GM12891 (cell line): ENCODE measurements at regions not wholly inside any gene's neighbourhood (a gene's known extent, or its start where the extent isn't known, plus 50 kb on each side); places are given as distances from the start of the nearest gene placed in this dataset.

Experiments used
- PAX5 ChIP-seq: IDR thresholded peaks from 2 replicates; pipeline ENCODE4 v1.6.1; 2011; ENCODE audit warnings: low read length, moderate library complexity, mild to moderate bottlenecking; ENCODE audit not compliant: insufficient read depth, severe bottlenecking
- POLR2A ChIP-seq: IDR thresholded peaks from 2 replicates; pipeline ENCODE4 v1.6.1; 2011; ENCODE audit warnings: low read depth, low read length, control low read depth
- POLR2AphosphoS5 ChIP-seq: IDR thresholded peaks from 2 replicates; pipeline ENCODE4 v1.6.1; 2011; ENCODE audit warnings: low read depth, low read length, control low read depth

DNA sequence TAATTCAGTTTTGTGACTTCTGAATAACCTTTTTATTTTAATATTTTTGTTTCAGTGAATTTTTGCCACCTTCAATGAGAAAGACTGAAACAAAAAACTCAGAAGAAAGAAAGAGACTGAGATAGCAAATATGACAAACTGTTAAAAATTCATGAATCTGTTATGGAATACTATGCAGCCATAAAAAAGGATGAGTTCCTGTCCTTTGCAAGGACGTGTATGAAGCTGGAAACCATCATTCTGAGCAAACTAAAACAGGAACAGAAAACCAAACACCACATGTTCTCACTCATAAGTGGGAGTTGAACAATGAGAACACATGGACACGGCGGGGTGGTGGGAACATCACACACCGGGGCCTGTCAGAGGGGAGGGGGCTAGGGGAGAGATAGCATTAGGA lies 193.4 kb upstream of the FGGY start:
- TF ChIP-seq POLR2A (no peak), PAX5 (no peak), POLR2AphosphoS5 (no peak)
